Trophoblast cell (in vitro differentiated cells and primary cell): ENCODE measurements at regions not wholly inside any gene's neighbourhood (a gene's known extent, or its start where the extent isn't known, plus 50 kb on each side); places are given as distances from the start of the nearest gene placed in this dataset.

ENCODE experiments used
- DNase-seq, 2 donors: peaks; one replicate each; pipeline ENCODE4 v3.0.0-alpha.2; 2016
- H2AFZ ChIP-seq: 2 replicates; pipeline ENCODE4 v1.6.1; 2013; ENCODE audit warnings: low read length, moderate library complexity, mild to moderate bottlenecking; ENCODE audit not compliant: insufficient read depth, poor library complexity
- H2AK5ac ChIP-seq: 2 replicates; pipeline ENCODE4 v1.6.1; 2013; ENCODE audit warnings: mild to moderate bottlenecking, low read length
- H2BK120ac ChIP-seq: 2 replicates; pipeline ENCODE4 v1.6.1; 2013; ENCODE audit warnings: low read length, mild to moderate bottlenecking, moderate library complexity; ENCODE audit not compliant: insufficient read depth, poor library complexity
- H2BK12ac ChIP-seq: 2 replicates; pipeline ENCODE4 v1.6.1; 2013; ENCODE audit warnings: mild to moderate bottlenecking, low read length, moderate library complexity
- H2BK5ac ChIP-seq: 2 replicates; pipeline ENCODE4 v1.6.1; 2013; ENCODE audit warnings: low read length, low read depth, moderate library complexity, mild to moderate bottlenecking; ENCODE audit not compliant: poor library complexity
- H3K14ac ChIP-seq: 2 replicates; pipeline ENCODE4 v1.6.1; 2013; ENCODE audit warnings: mild to moderate bottlenecking, low read length
- H3K18ac ChIP-seq: 2 replicates; pipeline ENCODE4 v1.6.1; 2013; ENCODE audit warnings: mild to moderate bottlenecking, low read length
- H3K23ac ChIP-seq: 2 replicates; pipeline ENCODE4 v1.6.1; 2013; ENCODE audit warnings: low read length
- H3K27ac ChIP-seq: 2 replicates; pipeline ENCODE4 v1.5.1; 2013; ENCODE audit warnings: low read depth, mild to moderate bottlenecking, inconsistent platforms, low read length, moderate library complexity
- H3K27me3 ChIP-seq: 2 replicates; pipeline ENCODE4 v1.6.1; 2013; ENCODE audit warnings: inconsistent platforms, mild to moderate bottlenecking, low read length, moderate library complexity; ENCODE audit not compliant: insufficient read depth
- H3K36me3 ChIP-seq, 2 experiments: 1 replicate in 1 of 2; 2 replicates in 1 of 2; pipeline ENCODE4 v1.6.1; 2013; ENCODE audit warnings: low read length in 2 of 2, mild to moderate bottlenecking in 2 of 2, moderate library complexity in 1 of 2; ENCODE audit not compliant: insufficient read depth in 2 of 2, control insufficient read depth in 1 of 2
- H3K4ac ChIP-seq: 2 replicates; pipeline ENCODE4 v1.6.1; 2013; ENCODE audit warnings: low read depth, mild to moderate bottlenecking, low read length, moderate library complexity
- H3K4me1 ChIP-seq, 2 experiments: 1 replicate in 1 of 2; 2 replicates in 1 of 2; pipeline ENCODE4 v1.6.1; 2013; ENCODE audit warnings: low read length in 2 of 2, mild to moderate bottlenecking in 2 of 2, moderate library complexity in 1 of 2; ENCODE audit not compliant: insufficient read depth in 2 of 2, control insufficient read depth in 1 of 2
- H3K4me2 ChIP-seq: 2 replicates; pipeline ENCODE4 v1.6.1; 2013; ENCODE audit warnings: inconsistent platforms, mild to moderate bottlenecking, low read length, moderate library complexity
- H3K4me3 ChIP-seq: 2 replicates; pipeline ENCODE4 v1.5.1; 2013; ENCODE audit warnings: mild to moderate bottlenecking, low read depth, low read length, inconsistent platforms
- H3K79me1 ChIP-seq: one replicate; pipeline ENCODE4 v1.6.1; 2013; ENCODE audit warnings: low read length
- H3K79me2 ChIP-seq: 2 replicates; pipeline ENCODE4 v1.6.1; 2013; ENCODE audit warnings: low read length, mild to moderate bottlenecking; ENCODE audit not compliant: control insufficient read depth, insufficient read depth, poor library complexity
- H3K9ac ChIP-seq: 2 replicates; pipeline ENCODE4 v1.6.1; 2013; ENCODE audit warnings: mild to moderate bottlenecking, low read length
- H3K9me3 ChIP-seq: 2 replicates; pipeline ENCODE4 v1.6.1; 2013; ENCODE audit warnings: low read depth, mild to moderate bottlenecking, control low read depth, inconsistent platforms, low read length; ENCODE audit not compliant: insufficient read depth
- H4K12ac ChIP-seq: 2 replicates; pipeline ENCODE4 v1.6.1; 2013; ENCODE audit warnings: low read depth, mild to moderate bottlenecking, low read length, moderate library complexity
- H4K8ac ChIP-seq: 2 replicates; pipeline ENCODE4 v1.6.1; 2013; ENCODE audit warnings: low read depth, mild to moderate bottlenecking, low read length, moderate library complexity
- H4K91ac ChIP-seq: one replicate; pipeline ENCODE4 v1.6.1; 2013; ENCODE audit warnings: low read depth, mild to moderate bottlenecking, low read length, moderate library complexity
- WGBS: extraction: QIAGEN DNeasy Blood & Tissue Kit; methylation state at CpG from one replicate; pipeline ENCODE4 v1.1.7; 2013; ENCODE audit warnings: missing lambda C conversion rate; ENCODE audit not compliant: insufficient read length, insufficient coverage; ENCODE audit errors: extremely low coverage; 5-methylcytosine and 5-hydroxymethylcytosine counted together

- no peak overlapping the region for H4K12ac ChIP-seq
- WGBS, result no CpG with 5 or more reads among the region's 3 CpGs
- DNase-seq, result no peak
Measured at GRCh38 chr10:20355011-20355410, 538.8 kb downstream of the PLXDC2 start.

DNA sequence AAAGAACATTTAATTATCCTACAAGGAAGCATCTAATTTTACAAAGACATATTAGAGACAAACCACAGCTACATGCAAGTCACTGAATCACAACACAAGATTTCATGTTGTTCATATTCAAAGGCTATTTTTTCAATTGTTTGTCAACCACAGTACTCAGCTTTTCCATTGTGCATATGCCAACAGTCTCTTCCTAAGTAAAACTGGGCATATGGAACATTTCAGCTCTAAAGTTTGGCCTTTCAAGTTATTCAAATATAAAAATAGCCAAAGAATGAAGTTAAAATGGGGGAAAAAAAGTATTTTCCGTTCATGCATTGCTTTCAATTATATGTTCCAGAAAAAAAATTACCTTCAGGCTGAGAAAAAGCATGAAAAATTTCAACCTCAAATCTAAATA is 537.9 kb downstream of the PLXDC2 start:
- no peak overlapping the region for H3K4ac ChIP-seq

More at GRCh38 chr10:20355011-20355410, 538.8 kb downstream of the PLXDC2 start:
- H2AK5ac ChIP-seq, result no peak overlapping the region
- no peak overlapping the region for H2AFZ ChIP-seq
- no peaks in the 10 kb centered on the region for H3K79me1 ChIP-seq
- H2BK120ac ChIP-seq, result no peak overlapping the region
- no peak overlapping the region for H4K8ac ChIP-seq
- H3K27me3 ChIP-seq, result no peaks in the 10 kb centered on the region
- H3K9ac ChIP-seq, result no peak overlapping the region
- no peak overlapping the region for H3K4me3 ChIP-seq
- no peak overlapping the region for H4K91ac ChIP-seq
- H3K4me2 ChIP-seq, result no peak overlapping the region
- H3K18ac ChIP-seq, result no peak overlapping the region
- no peak overlapping the region for H3K4ac ChIP-seq
- H3K9me3 ChIP-seq, result no peaks in the 10 kb centered on the region
- no peak overlapping the region for H3K23ac ChIP-seq
- no peak overlapping the region for H3K14ac ChIP-seq
- no peaks in the 10 kb centered on the region for H3K36me3 ChIP-seq
- H3K27ac ChIP-seq, result no peak overlapping the region
- H2BK12ac ChIP-seq, result no peak overlapping the region
- H3K4me1 ChIP-seq, result no peaks in the 10 kb centered on the region
- no peak overlapping the region for H2BK5ac ChIP-seq
- no peaks in the 10 kb centered on the region for H3K79me2 ChIP-seq

GRCh38 chr10:20350509-20350908 is 534.3 kb downstream of the PLXDC2 start:
- H3K18ac ChIP-seq, result no peak overlapping the region
- H3K79me2 ChIP-seq, result no peaks in the 10 kb centered on the region
- H3K4me1 ChIP-seq, result peaks cover 0 to 2% of the 10 kb centered on the region in 2 experiments
- no peaks in the 10 kb centered on the region for H3K27me3 ChIP-seq
- no peak for DNase-seq
- H2BK12ac ChIP-seq, result no peak overlapping the region
- no peak overlapping the region for H2AFZ ChIP-seq
- peaks cover 2% of the 10 kb centered on the region for H3K9me3 ChIP-seq
- no peaks in the 10 kb centered on the region for H3K79me1 ChIP-seq
- WGBS, result no CpG with 5 or more reads among the region's 2 CpGs
- H3K4me2 ChIP-seq, result no peak overlapping the region
- no peak overlapping the region for H2BK120ac ChIP-seq
- no peak overlapping the region for H3K9ac ChIP-seq
- no peak overlapping the region for H2BK5ac ChIP-seq
- no peak overlapping the region for H4K91ac ChIP-seq
- H3K4me3 ChIP-seq, result no peak overlapping the region
- H3K36me3 ChIP-seq, result no peaks in the 10 kb centered on the region
- no peak overlapping the region for H3K27ac ChIP-seq
- no peak overlapping the region for H4K8ac ChIP-seq
- no peak overlapping the region for H3K23ac ChIP-seq
- H3K4ac ChIP-seq, result no peak overlapping the region
- no peak overlapping the region for H3K14ac ChIP-seq
- H2AK5ac ChIP-seq, result no peak overlapping the region
- no peak overlapping the region for H4K12ac ChIP-seq

More for the DNA sequence above, 537.9 kb downstream of the PLXDC2 start:
- Histone ChIP-seq H3K27ac (no peak overlapping the region), H3K4me2 (no peak overlapping the region), H2AFZ (no peak overlapping the region), H3K4me3 (no peak overlapping the region), H3K23ac (no peak overlapping the region), H2BK12ac (no peak overlapping the region), H3K9me3 (no peaks in the 10 kb centered on the region), H3K36me3 (no peaks in the 10 kb centered on the region), H4K12ac (no peak overlapping the region), H3K27me3 (no peaks in the 10 kb centered on the region), H2BK5ac (no peak overlapping the region), H3K79me2 (no peaks in the 10 kb centered on the region), H2BK120ac (no peak overlapping the region), H3K14ac (no peak overlapping the region), H3K9ac (no peak overlapping the region), H2AK5ac (no peak overlapping the region), H4K91ac (no peak overlapping the region), H3K79me1 (no peaks in the 10 kb centered on the region), H4K8ac (no peak overlapping the region), H3K18ac (no peak overlapping the region), H3K4me1 (no peaks in the 10 kb centered on the region)
- no CpG with 5 or more reads among the region's 1 CpG for WGBS
- DNase-seq, result no peak

- no CpG with 5 or more reads among the region's 3 CpGs for WGBS
- H3K23ac ChIP-seq, result no peak overlapping the region
- peaks cover 0 to 2% of the 10 kb centered on the region in 2 experiments for H3K4me1 ChIP-seq
- H2BK120ac ChIP-seq, result no peak overlapping the region
- no peak overlapping the region for H3K14ac ChIP-seq
- H3K4ac ChIP-seq, result no peak overlapping the region
- H4K12ac ChIP-seq, result no peak overlapping the region
- H3K4me3 ChIP-seq, result no peak overlapping the region
- no peak overlapping the region for H3K9ac ChIP-seq
- no peak for DNase-seq
- no peaks in the 10 kb centered on the region for H3K79me1 ChIP-seq
- H2BK12ac ChIP-seq, result no peak overlapping the region
- H3K18ac ChIP-seq, result no peak overlapping the region
- H3K9me3 ChIP-seq, result peaks cover 7% of the 10 kb centered on the region
- H3K79me2 ChIP-seq, result no peaks in the 10 kb centered on the region
- H4K91ac ChIP-seq, result no peak overlapping the region
- H3K27me3 ChIP-seq, result no peaks in the 10 kb centered on the region
- no peak overlapping the region for H3K27ac ChIP-seq
- no peak overlapping the region for H3K4me2 ChIP-seq
- H2AFZ ChIP-seq, result no peak overlapping the region
- H2AK5ac ChIP-seq, result no peak overlapping the region
- no peak overlapping the region for H4K8ac ChIP-seq
- no peaks in the 10 kb centered on the region for H3K36me3 ChIP-seq
- H2BK5ac ChIP-seq, result no peak overlapping the region
Measured at GRCh38 chr10:20343036-20343435, 526.8 kb downstream of the PLXDC2 start.
